ENCODE measurements at regions not wholly inside any gene's neighbourhood (a gene's known extent, or its start where the extent isn't known, plus 50 kb on each side); places are given as distances from the start of the nearest gene placed in this dataset.
"Not testable (repeated sequence)": the region's sequence is repeated elsewhere in the genome, so short reads cannot be mapped to it uniquely, and the experiment has no call there.

DNA sequence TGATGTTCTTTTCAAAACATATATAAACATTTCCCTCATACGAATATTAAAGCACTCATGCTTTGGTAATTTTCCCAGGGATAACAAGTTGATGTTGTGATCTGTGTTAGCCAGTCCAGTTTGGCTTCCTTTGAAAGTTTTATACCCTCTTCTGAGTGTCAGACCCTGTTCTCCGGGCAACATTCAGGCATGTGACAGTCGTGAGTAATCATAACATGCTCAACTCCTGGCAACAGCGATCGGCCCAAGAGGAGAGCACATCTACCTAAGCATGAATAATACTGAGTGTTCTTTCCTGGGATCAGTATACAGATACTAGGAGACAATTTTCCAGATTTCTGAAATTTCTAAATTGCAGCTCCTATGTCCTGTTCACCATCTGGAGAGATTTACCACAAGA, 1086.4 kb downstream of the CDH8 start:
- no peak for DNase-seq

DNA sequence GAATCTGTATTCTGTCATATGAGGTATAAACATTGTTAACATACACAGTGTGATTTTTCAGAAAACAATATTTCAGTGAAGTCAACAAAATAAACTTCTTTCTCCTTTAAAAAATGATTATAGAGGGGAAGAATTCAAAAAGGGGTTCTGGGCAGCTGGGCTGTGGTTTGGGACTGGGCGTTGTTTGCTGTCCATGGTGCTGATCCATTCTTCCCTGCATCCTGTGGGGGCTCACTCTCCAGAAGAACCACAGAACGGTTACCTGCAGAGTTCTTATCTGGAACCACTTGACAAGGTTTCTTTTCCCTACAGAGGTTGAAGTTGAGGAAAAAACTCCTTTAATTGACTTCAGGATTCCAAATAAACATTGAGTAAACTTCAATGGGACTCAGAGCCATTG, 1091.0 kb downstream of the CDH8 start:
- DNase-seq, result no peak

DNA sequence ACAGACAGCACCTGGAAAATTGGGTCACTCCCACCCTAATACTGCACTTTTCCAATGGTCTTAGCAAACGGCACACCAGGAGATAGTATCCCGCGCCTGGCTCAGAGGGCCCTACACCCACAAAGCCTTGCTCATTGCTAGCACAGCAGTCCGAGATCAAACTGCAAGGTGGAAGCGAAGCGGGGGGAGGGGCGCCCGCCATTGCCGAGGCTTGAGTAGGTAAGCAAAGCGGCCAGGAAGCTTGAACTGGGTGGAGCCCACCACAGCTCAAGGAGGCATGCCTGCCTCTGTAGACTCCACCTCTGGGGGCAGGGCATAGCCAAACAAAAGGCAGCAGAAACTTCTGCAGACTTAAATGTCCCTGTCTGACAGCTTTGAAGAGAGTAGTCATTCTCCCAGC, 1100.0 kb downstream of the CDH8 start:
- DNase-seq, result not testable (repeated sequence)

DNA sequence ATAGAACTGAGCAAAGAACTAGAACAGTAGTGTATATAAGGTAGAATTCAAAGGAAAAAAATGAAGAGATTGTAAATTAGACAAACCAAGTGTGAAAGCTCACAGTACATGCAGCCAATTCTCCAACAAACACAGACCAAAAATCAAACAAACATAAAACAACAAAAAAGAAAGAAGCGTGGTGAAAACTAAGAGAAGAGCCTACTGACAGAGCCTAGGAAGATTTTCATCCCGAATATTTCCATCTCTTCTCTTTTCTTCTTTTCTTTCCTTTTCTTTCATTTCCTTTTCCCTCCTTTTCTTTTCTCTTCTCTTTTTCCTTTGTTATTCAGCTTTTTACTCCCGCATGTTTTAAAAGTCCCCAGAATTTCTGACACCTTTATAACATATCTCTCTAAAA, 1103.6 kb downstream of the CDH8 start:
- DNase-seq, result no peak

DNA sequence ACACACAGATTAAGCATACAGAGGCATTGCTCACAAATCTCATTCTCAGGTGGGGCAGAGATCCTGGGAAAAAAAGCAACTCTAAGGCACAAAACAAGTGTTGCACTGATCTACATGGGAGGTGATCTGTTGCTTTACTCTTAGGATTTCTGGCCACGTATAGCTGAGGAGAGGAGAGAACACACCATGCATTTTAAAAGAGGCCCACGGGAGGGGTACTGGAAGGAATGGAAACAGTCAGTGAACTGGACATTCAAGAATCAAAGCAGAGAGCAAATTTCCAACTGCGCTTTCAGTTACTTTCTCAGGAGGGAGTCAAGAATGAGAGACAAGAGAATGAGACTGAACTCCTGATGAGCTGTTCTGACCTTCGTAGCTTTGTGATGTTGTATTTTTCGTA, 1105.9 kb downstream of the CDH8 start:
- DNase-seq, result no peak

DNA sequence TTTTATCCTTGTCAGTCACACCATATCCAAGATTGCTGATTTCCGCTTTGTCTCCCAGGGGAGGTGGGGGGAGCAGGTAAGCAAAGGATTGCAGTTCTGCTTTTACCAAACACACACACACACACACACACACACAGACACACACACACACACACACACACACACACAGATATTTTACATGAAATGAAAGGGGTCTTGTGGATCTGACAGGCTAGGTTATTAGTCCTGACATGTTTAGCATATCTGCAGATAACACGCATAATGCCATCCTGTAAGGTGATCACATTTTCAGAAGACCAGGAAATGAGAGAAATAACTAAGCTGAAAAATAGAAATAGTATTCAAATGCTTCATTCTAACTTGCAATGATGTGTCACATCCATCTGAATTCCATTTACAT, 1113.3 kb downstream of the CDH8 start:
- no peak for DNase-seq

DNA sequence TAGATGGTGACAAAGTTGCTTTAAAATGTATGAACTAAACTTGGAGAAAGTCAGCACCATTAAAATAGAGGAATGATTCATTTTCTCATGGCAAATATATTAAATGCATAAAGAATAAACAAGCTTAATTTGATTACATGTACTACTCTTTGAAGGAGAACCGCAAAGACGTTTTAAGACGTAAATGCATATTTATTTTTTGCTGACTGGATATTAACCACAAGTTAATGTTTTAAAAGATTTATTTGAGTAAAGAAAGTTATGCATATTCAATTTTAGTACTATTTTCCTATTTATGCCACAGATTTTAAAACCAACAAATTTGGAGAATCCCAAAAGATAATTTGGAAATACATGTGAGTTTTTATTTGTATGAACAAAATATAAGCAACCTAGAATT, 1121.9 kb downstream of the CDH8 start:
- DNase-seq, result no peak

DNA sequence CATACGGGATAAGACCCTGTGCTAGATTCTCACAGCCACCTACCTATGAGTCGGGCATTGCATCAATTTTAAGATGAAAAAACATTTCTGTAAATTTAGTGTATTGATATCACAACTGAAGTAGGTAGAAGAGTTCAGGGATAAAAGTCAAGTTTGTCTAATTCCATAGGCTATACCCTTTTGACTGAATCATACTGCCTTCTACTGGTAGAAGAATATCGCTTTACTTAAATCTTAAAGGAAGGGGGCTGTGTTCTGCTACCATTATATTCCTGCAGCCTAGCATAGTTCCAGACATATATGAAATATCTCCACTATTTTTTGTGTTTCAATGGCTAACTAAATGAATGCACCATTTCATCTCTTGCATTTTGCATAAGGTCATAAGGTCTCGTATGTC, 1128.6 kb downstream of the CDH8 start:
- DNase-seq, result no peak

DNA sequence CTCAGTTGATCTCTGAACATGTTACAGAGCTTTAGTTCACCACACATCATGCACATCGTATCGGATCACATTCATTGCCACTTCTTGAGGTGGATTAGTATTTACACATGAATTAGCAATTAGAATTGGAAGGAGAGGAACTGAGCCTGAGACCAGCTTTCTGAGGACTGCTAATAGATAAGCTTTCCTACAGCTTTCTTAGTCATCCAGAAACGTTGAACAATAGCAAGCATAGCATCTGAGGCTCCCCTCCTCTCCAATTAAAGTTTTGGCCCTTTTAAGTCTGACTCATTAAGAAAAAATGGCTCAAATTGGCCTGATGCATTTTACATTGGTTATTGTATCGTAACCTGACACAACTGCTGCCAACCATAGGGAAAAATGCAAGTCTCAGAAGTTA, 1130.4 kb downstream of the CDH8 start:
- no peak for DNase-seq

DNA sequence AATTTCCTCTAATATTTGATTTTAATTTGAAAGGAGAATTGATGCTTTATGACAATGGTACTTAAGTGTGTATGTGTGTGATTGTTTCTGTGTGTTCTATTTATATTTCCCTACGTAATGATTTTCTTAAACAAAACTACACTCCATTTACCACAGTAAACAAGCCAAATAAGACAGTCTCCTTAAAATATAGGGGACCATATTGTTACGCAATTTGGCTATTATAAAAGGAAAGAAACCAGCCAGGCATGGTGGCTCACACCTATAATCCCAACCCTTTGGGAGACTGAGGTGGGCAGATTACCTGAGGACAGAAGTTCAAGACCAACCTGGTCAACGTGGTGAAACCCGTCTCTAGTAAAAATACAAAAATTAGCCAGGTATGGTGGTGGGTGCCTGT, 1134.1 kb downstream of the CDH8 start:
- DNase-seq, result no peak

DNA sequence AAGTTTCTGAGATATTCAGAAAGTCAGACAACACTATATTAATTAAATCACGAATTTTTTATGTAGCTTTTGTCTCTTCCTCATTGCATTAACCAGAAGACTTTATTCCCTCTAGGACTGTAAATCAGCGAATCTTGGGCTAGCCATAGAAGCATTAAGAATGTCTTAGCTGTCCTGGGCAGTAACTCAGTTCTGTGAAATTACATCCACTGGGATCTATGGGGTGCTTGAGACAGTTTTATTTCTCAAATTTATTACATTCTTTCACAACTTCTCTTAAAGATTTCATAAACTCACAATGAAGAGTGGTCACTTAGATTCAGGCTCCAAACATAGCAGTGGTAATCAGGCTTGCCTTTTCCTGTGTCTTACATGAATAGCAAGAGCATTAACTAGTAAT, 1153.4 kb downstream of the CDH8 start:
- DNase-seq, result no peak

DNA sequence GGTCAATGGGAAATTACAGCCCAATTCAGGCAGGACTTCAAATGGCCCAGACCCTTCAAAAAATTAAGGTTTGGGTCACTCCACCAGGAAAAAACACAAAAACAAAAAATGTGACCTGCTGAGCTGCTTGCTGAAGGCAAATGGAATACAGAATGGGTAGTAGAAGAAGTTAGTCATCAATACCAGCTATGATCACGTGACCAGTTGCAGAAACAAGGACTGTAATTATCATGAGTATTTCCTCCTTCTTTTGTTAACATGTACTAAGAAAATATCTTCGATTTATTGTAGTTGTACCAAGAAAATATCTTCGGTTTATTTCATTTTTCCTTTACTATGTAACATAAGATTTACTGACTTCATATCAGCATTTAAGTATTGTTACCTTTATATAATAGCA, 1183.6 kb downstream of the CDH8 start:
- DNase-seq, result no peak

DNA sequence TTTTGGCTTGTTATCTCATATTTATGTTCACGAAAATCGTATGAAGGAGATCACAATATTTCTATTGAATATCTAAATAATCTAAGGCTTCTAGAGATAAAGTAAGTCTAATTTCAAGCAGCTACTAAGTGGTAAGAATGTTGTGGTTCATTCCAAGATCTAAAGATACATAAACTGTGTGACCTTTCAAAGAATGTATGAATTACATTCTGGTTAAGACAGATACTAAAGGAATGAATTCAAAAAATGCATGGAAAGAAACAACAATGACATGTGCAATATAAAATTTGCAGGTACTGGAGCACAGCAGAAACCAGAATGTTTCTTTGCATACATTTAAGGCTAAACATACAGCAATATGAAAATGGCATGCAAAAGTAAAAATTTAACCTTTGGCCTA, 1214.6 kb downstream of the CDH8 start:
- no peak for DNase-seq

DNA sequence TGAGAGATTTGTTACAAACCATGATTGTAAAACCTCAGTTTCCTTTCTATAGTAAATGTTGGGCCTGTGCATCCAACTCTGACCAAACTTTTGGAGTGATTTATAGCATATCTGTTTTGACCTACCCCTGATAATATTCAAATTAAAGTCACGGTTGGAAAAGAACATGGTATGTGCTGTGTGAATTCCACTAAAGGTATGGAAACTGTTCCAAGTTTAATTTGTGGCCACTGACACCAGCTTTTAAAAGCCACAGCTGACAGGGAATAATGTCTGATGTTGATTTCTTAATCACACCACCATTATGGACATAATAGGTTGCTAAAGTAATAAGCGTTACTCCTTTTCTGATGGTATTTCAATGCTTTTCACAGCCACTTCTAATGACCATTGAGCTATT, 1215.9 kb downstream of the CDH8 start:
- no peak for DNase-seq

DNA sequence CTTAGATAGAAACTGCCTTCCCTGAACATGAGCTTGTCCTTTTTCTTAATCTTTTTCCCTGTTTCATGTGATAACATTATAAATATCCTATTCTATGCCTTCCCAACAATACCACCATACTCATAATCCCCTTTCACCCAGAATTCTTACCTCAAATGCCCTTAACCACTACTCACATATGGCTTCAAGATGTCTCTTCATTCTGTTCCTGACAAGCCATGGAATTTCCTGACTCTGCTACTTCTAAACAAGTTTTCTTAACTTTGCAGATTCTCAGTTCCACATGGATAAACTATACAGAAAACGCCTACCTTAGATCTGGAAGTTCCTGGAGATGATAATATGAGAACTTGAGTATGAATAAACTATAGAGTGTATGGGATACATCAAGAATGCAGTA, 1217.8 kb downstream of the CDH8 start:
- no peak for DNase-seq

DNA sequence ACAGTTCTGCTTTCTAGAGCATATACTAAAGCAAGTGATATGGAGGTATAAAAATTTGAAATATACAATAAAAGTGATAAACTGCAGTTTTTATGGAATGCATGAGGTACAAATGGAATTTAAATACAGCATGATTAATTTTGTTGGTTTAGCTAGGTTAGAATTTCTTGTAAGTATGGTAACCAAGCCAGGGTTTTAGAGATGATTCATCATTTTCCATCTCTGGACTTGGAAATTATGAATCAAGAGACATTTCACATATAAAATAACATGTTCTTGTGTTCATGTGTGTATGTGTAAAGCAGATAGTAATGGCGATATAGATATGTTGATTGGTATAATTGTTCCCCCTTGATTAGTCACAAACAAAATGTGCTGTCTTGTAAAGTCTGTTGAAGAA, 1219.8 kb downstream of the CDH8 start:
- no peak for DNase-seq

DNA sequence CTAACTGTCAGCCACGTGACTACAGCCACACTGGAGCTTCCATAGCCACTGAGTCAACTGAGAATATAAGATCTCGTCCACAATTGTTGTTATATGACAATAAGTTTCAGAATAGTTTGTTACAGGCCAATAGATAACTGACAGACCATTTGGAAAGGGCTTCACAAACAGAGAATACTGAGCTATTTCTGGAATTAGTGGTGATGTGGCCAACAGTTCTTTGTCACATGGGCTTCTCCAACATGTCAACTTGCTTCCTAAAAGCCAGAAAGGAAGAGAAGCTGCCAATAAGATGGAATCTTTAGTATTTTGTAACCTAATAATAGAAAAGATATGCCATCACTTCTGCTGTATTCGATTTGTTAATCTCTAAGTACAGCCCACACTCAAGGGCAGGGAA, 1220.4 kb downstream of the CDH8 start:
- DNase-seq, result no peak

DNA sequence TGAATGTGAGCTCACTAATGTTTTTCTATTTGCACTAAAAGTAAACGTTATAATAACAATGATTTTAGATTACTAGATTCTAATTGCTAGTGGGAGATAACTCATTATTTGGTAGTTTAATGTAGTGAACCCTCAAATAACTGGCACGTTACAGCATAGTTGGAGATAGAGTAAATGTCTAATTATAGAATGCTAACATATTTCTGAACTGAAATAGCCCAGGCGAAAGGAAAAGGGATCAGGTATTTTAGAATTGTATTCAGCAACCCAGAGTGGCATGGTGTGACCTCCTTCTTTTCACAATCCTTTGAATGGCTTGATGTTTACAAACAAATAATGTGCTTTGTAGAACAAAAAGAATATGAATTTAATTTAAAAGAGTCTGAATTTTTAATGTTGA, 1221.2 kb downstream of the CDH8 start:
- DNase-seq, result no peak

DNA sequence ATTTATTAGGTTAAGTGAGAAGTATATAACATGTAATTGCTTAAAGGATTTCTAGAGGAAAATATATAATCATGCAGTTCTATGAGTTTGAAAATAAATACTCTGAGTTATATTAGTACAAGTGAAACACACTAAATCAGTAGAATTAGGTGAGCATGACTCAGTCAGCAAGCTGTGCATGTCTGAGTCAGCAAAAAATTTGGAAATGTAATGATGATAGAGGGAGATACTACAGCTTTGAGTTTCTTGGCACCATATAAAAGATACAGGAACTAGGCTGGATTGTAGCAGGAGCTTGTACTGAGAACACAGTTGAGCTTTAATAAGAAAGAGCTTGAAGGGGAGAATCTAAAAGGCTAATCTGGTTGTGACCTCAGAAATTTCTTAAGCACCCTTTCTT, 1224.6 kb downstream of the CDH8 start:
- DNase-seq, result no peak

DNA sequence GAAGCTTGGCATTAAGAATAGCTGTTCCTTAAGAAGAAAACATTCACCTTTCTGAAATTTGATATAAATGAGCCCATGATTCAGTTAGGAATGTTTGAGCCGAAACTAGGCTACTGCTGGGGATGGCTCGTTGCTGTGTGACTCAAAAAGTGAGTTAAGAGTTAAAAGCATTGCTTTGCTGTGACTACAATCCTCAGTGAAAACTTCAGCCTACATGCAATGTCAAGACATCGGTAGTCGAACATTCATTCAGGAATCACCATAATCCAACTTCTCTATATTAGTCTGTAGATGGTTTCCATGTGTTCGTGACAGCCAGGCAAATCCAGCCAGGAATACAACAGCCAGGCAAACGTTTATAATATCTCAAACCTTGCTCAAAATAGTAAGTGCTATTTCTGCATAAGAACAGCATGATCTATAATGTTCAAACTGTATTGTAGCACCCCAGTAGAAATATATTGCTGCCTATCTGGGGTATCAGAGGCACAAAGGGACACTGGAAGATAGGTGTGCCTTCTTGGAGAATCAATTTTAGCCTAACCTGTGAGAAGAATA, 1225.1 kb downstream of the CDH8 start:
- DNase-seq, result no peak

DNA sequence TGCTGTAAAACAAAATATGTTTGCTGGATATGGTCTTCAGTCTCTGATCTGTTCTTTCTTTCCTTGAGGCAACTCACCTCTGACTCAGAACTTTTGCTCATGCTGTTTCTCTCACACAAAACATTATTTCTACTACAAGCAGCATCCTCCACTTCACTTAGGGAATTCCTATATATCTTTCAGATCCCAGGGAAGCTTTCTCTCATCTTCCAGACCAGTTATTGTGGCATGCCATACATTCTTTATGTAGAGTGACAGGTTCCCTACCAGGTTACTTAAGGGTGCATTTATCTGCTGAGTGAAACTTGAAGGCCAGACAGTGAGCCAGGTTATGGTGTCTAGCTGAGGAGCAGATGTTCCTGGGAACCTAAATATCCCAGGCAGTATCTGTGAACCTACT, 1226.0 kb downstream of the CDH8 start:
- DNase-seq, result no peak

DNA sequence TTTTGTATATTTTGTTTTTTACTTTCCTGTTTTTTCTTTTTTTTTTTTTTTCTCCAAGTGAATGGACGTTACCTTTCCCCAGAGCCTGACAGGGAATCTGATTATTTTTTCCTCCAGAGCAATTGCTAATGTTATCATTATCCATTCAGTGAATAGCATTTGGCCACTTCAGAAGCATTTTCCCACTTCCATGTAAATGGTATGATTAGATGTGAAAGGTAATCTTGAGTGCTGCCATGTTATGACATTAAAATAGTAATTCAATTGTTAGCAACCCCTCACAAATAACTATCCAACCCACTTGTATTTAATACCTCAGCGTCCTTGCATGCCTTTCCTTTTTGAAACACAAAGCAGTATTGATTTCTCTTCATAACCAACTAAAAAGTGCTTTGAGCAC, 1243.8 kb downstream of the CDH8 start:
- peak; percentile 23 for DNase-seq

DNA sequence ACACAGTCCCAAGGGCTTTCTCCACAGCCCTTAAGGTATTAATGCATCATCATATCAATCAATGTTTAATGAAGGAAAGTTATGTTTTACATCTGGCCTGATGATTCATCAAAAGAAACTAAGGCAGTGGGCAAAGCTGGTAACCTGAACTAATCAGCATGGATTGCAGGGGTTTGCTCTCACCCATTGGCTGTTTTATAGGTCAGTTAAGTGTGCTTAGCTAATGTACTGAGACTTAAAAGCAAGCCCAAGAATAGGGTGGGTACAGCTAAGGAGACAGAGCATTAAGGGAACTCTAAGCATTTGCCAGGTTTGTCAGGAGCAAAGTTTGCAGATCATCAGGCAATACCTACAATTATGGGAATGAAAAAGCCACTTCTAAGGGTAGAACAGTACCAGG, 1247.6 kb downstream of the CDH8 start:
- DNase-seq, result no peak

DNA sequence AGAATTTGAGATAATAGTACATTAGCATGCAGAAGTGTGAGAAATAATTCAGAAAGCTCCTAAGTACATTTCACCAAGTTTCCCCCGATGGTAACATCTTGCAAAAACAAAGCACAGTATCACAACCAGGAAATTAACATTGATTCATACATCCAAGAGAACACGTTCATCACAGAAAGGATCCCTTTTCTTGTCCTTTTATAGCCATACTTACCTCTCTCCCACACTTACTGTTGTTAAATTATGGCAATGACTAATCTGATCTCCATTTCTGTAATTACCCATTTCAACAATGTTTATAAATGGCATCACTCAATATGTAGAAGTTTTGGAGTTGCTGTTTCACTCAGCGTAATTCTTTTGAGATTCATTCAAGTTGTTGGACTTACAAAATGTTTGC, 1260.0 kb downstream of the CDH8 start:
- no peak for DNase-seq

DNA sequence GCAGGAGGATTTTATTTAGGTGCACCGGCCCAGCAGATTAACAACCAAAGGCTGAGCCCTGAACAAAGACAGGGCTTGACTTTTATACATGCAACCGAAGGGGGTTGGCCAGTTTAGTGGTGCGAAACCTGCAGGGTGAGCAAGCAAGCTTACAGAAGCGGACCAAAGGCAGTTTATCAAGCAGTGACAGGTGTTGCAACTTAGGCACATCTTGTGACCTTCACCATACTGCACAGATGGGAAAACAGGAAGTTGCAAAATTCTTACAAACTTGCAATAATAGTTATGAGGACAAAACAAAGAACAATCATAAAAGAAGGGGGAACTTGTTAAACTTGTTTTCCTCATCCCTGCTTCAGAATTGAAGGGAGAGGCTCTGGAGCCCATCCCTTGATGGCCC, 1265.1 kb downstream of the CDH8 start:
- DNase-seq, result no peak

DNA sequence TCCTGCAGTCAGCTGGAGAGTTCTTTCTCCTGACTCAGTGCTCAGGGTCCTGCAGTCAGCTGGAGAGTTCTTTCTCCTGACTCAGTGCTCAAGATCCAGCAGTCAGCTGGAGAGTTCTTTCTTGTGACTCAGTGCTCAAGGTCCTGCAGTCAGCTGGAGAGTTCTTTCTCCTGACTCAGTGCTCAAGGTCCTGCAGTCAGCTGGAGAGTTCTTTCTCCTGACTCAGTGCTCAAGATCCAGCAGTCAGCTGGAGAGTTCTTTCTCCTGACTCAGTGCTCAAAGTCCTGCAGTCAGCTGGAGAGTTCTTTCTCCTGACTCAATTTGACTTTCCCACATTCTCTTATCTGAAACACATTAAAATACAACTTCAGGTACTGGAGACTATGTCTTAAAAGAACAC, 1265.9 kb downstream of the CDH8 start:
- DNase-seq, result not testable (repeated sequence)

Measured in NCI-H748 treated with DMSO at 0.1 percent for 48 hours (cell line).